Activated CD4-positive, alpha-beta T cell treated with anti-CD3 and anti-CD28 coated beads for 36 hours (primary cell): ENCODE measurements at regions not wholly inside any gene's neighbourhood (a gene's known extent, or its start where the extent isn't known, plus 50 kb on each side); places are given as distances from the start of the nearest gene placed in this dataset.

Source experiments
- ATAC-seq: fragments of 200-7000 bp; cut with Tn5 transposase; one replicate; pipeline ENCODE4 v1.10.0; 2021; ENCODE audit warnings: mild to moderate bottlenecking, moderate library complexity
- CTCF ChIA-PET: fragments of 350-600 bp; sonication (Branson Sonifier 250); formaldehyde crosslinking; loops from one replicate; lab custom pipeline; 2021; ENCODE audit warnings: antibody characterized with exemption; lab: Charles Lee
- POLR2A ChIA-PET: fragments of 350-600 bp; sonication (Branson Sonifier 250); formaldehyde crosslinking; loops from one replicate; lab custom pipeline; 2021; ENCODE audit warnings: antibody characterized with exemption, inconsistent platforms; lab: Charles Lee
- DNase-seq: peaks from one replicate; pipeline ENCODE4 v3.0.0-alpha.2; 2020
- H3K27ac Mint-ChIP-seq: one replicate; pipeline ENCODE4 v1.8.0; 2021; ENCODE audit warnings: mixed read lengths
- H3K27me3 Mint-ChIP-seq: one replicate; pipeline ENCODE4 v1.8.0; 2021; ENCODE audit warnings: mixed read lengths
- H3K36me3 Mint-ChIP-seq: one replicate; pipeline ENCODE4 v1.8.0; 2021; ENCODE audit warnings: low read depth, mixed read lengths
- H3K4me1 Mint-ChIP-seq: one replicate; pipeline ENCODE4 v1.8.0; 2021; ENCODE audit warnings: mixed read lengths
- H3K4me3 Mint-ChIP-seq: one replicate; pipeline ENCODE4 v1.8.0; 2021; ENCODE audit warnings: mild to moderate bottlenecking, moderate library complexity, mixed read lengths
- H3K9me3 Mint-ChIP-seq: one replicate; pipeline ENCODE4 v1.8.0; 2021; ENCODE audit warnings: low read depth, mixed read lengths
- intact Hi-C, 2 experiments: fragments of 100-400 bp; cut with DNase I in 1 of 2; cut with micrococcal nuclease in 1 of 2; formaldehyde crosslinking; loops; one replicate each; pipeline versions ENCODE4 v1.14.2 to v1.15.1; 2022 to 2024; cut with DNase I, micrococcal nuclease

GRCh38 chr3:25952133-25952532 is 162.2 kb downstream of the OXSM start:
- Mint-ChIP-seq H3K27ac (no peak overlapping the region), H3K4me1 (no peaks in the 10 kb centered on the region), H3K36me3 (no peaks in the 10 kb centered on the region), H3K9me3 (no peaks in the 10 kb centered on the region), H3K4me3 (no peak overlapping the region), H3K27me3 (peaks cover 2% of the 10 kb centered on the region)
- no peak for DNase-seq
- intact Hi-C loops, result no loop called here
- POLR2A ChIA-PET, result no interaction called here
- no peak for ATAC-seq
- CTCF ChIA-PET, result no interaction called here

- Mint-ChIP-seq H3K4me3 (no peak overlapping the region), H3K36me3 (no peaks in the 10 kb centered on the region), H3K4me1 (no peaks in the 10 kb centered on the region), H3K27ac (no peak overlapping the region), H3K9me3 (no peaks in the 10 kb centered on the region), H3K27me3 (peaks cover 2% of the 10 kb centered on the region)
- intact Hi-C loops, result no loop called here
- DNase-seq (no peak), ATAC-seq (no peak)
- ChIA-PET POLR2A (no interaction called here), CTCF (interaction anchor here (1.0 kb wide), 1 partner anchor 9 kb away, joined by 4 read pairs; no protein-coding TSS in a partner anchor)
Observed at GRCh38 chr3:25957026-25957425, 167.1 kb downstream of the OXSM start.

- Mint-ChIP-seq H3K4me1 (no peaks in the 10 kb centered on the region), H3K27me3 (peaks cover 2% of the 10 kb centered on the region), H3K9me3 (no peaks in the 10 kb centered on the region), H3K27ac (no peak overlapping the region), H3K36me3 (no peaks in the 10 kb centered on the region), H3K4me3 (no peak overlapping the region)
- ChIA-PET POLR2A (no interaction called here), CTCF (no interaction called here)
- ATAC-seq, result no peak
- intact Hi-C loops, result no loop called here
- DNase-seq, result no peak
Observed at GRCh38 chr3:25960776-25961175, 170.9 kb downstream of the OXSM start.

- POLR2A ChIA-PET, result no interaction called here
- no peak for DNase-seq
- CTCF ChIA-PET, result interaction anchor here (1.7 kb wide), 1 partner anchor 314 kb away, joined by 6 read pairs; no protein-coding TSS in a partner anchor
- intact Hi-C loops, result no loop called here
- no peaks in the 10 kb centered on the region for H3K36me3 Mint-ChIP-seq
- no peaks in the 10 kb centered on the region for H3K27me3 Mint-ChIP-seq
- no peak overlapping the region for H3K27ac Mint-ChIP-seq
- H3K4me1 Mint-ChIP-seq, result no peaks in the 10 kb centered on the region
- no peak overlapping the region for H3K4me3 Mint-ChIP-seq
- ATAC-seq, result no peak
- no peaks in the 10 kb centered on the region for H3K9me3 Mint-ChIP-seq
Observed at GRCh38 chr3:25962255-25962654, 172.4 kb downstream of the OXSM start.

DNA sequence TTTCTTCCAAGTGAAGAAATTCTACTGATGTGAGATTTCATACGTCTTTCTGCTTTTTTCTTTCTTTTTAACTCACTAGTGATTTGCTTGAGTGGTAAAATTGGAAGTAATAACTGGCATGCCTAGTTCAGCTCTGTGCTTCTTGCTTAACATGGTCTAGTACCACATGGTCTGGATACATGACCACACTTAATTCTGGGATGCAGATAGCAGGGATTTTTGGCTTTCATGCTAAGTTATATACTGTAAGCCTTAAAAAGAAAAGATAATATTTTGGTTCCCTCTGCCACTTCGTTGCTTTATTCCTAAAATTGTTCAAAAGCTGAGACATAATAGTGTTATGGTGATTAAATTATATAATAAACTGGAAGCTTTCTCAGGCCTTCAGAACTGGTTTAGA is 174.3 kb downstream of the OXSM start:
- Mint-ChIP-seq H3K4me1 (no peaks in the 10 kb centered on the region), H3K4me3 (no peak overlapping the region), H3K27ac (no peak overlapping the region), H3K27me3 (no peaks in the 10 kb centered on the region), H3K36me3 (no peaks in the 10 kb centered on the region), H3K9me3 (no peaks in the 10 kb centered on the region)
- ATAC-seq (no peak), DNase-seq (no peak)
- intact Hi-C loops, result no loop called here
- ChIA-PET POLR2A (no interaction called here), CTCF (no interaction called here)

GRCh38 chr3:25967385-25967784 is 177.5 kb downstream of the OXSM start:
- ChIA-PET CTCF (interaction anchor here (0.6 to 1.0 kb wide), 2 partner anchors 29 to 685 kb away, joined by 3 to 5 read pairs; no protein-coding TSS in a partner anchor), POLR2A (no interaction called here)
- H3K27ac Mint-ChIP-seq, result no peak overlapping the region
- no peaks in the 10 kb centered on the region for H3K36me3 Mint-ChIP-seq
- no peak for ATAC-seq
- H3K27me3 Mint-ChIP-seq, result no peaks in the 10 kb centered on the region
- no peaks in the 10 kb centered on the region for H3K4me1 Mint-ChIP-seq
- intact Hi-C loops, result no loop called here
- no peaks in the 10 kb centered on the region for H3K9me3 Mint-ChIP-seq
- DNase-seq, result no peak
- H3K4me3 Mint-ChIP-seq, result no peak overlapping the region

DNA sequence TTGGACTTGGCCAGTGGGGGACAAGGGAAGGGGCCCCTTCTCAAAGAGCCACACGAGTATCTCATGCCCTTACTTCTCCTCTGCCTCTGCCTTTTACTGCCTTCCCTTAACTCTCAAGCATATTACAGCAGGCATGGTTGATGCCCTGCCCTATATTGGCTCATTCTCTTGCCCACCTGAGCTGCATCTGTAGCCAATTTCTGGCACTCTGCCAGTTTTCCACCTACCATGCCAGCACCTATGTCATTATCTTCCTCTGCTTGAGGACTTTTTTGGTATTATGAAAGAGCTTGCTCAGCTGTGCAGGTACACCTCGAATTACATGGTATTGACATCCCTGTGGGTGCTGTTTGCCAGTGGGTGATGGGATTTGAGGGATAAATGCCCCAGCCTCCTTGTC is 181.8 kb downstream of the OXSM start:
- H3K9me3 Mint-ChIP-seq, result no peaks in the 10 kb centered on the region
- H3K27me3 Mint-ChIP-seq, result no peaks in the 10 kb centered on the region
- intact Hi-C loops, result no loop called here
- CTCF ChIA-PET, result no interaction called here
- POLR2A ChIA-PET, result no interaction called here
- H3K4me1 Mint-ChIP-seq, result no peaks in the 10 kb centered on the region
- DNase-seq (peak; percentile 3), ATAC-seq (no peak)
- H3K36me3 Mint-ChIP-seq, result no peaks in the 10 kb centered on the region
- no peak overlapping the region for H3K27ac Mint-ChIP-seq
- H3K4me3 Mint-ChIP-seq, result no peak overlapping the region

- CTCF ChIA-PET, result interaction anchor here (0.6 kb wide), 1 partner anchor 80 kb away, joined by 3 read pairs; no protein-coding TSS in a partner anchor
- DNase-seq, result no peak
- H3K27ac Mint-ChIP-seq, result no peak overlapping the region
- no peaks in the 10 kb centered on the region for H3K4me1 Mint-ChIP-seq
- intact Hi-C loops, result no loop called here
- H3K36me3 Mint-ChIP-seq, result no peaks in the 10 kb centered on the region
- no peaks in the 10 kb centered on the region for H3K27me3 Mint-ChIP-seq
- ATAC-seq, result no peak
- POLR2A ChIA-PET, result no interaction called here
- H3K9me3 Mint-ChIP-seq, result no peaks in the 10 kb centered on the region
- H3K4me3 Mint-ChIP-seq, result no peak overlapping the region
Observed at GRCh38 chr3:25973122-25973521, 183.2 kb downstream of the OXSM start.

GRCh38 chr3:25982756-25983155 is 192.9 kb downstream of the OXSM start:
- DNase-seq, result no peak
- Mint-ChIP-seq H3K27ac (no peak overlapping the region), H3K9me3 (peaks cover 2% of the 10 kb centered on the region), H3K36me3 (no peaks in the 10 kb centered on the region), H3K4me3 (no peak overlapping the region), H3K4me1 (no peaks in the 10 kb centered on the region), H3K27me3 (no peaks in the 10 kb centered on the region)
- ChIA-PET POLR2A (interaction anchor here (0.7 kb wide), 1 partner anchor 12 kb away, joined by 3 read pairs; no protein-coding TSS in a partner anchor), CTCF (no interaction called here)
- intact Hi-C loops, result no loop called here
- ATAC-seq, result no peak

DNA sequence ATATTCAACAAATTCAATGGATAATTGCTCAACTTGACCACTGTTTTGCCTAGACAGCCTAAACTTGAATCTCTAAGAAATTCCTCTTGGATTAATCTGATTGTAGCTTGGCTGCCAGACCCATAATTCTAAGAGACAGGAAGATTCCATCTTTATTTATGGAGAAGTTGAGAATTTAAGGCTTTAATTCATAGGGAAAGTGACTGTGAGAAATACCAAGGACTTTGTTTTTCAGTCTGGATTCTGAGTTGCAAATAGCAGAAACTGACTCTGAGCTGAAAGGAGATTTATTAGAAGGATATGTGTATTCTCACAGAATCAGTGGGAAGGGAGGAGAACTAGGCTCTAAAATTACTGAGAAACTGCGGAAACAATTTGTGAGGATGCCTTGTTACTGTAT is 195.7 kb downstream of the OXSM start:
- POLR2A ChIA-PET, result no interaction called here
- CTCF ChIA-PET, result interaction anchor here (0.8 kb wide), 1 partner anchor 453 kb away, joined by 3 read pairs; no protein-coding TSS in a partner anchor
- no peaks in the 10 kb centered on the region for H3K27me3 Mint-ChIP-seq

GRCh38 chr3:25992606-25993005 is 202.7 kb downstream of the OXSM start:
- H3K27ac Mint-ChIP-seq, result no peak overlapping the region
- H3K27me3 Mint-ChIP-seq, result no peaks in the 10 kb centered on the region
- ChIA-PET POLR2A (no interaction called here), CTCF (no interaction called here)
- no peak for ATAC-seq
- no peaks in the 10 kb centered on the region for H3K36me3 Mint-ChIP-seq
- DNase-seq, result no peak
- H3K9me3 Mint-ChIP-seq, result peaks cover 12% of the 10 kb centered on the region
- intact Hi-C loops, result no loop called here
- no peaks in the 10 kb centered on the region for H3K4me1 Mint-ChIP-seq
- H3K4me3 Mint-ChIP-seq, result no peak overlapping the region

More for the DNA sequence above, 195.7 kb downstream of the OXSM start:
- Mint-ChIP-seq H3K27ac (no peak overlapping the region), H3K4me3 (no peak overlapping the region), H3K9me3 (peaks cover 2% of the 10 kb centered on the region), H3K4me1 (no peaks in the 10 kb centered on the region), H3K36me3 (no peaks in the 10 kb centered on the region)
- ATAC-seq (no peak), DNase-seq (no peak)
- intact Hi-C loops, result no loop called here

DNA sequence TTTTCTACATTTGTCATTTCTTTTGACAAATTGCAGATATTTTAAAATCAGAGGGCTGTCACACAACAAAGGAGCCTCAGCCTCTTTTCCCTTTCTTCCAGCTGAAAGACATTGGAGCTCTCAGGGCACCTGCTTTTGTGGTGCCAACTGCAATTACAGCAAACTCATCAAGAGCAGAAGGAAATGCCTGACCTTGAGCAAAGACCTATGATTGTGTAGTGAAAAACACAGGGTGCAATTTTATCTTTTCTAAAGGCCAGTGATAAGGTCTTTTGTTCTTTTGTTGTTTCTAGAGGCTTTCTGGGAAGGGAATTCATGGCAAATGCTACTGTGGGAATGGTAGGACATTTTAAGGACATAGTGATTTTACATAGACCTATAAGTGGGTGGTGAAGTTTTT is 214.3 kb downstream of the OXSM start:
- intact Hi-C loops, result no loop called here
- Mint-ChIP-seq H3K27me3 (no peaks in the 10 kb centered on the region), H3K27ac (no peak overlapping the region), H3K36me3 (no peaks in the 10 kb centered on the region), H3K4me1 (no peaks in the 10 kb centered on the region), H3K9me3 (peaks cover 2% of the 10 kb centered on the region), H3K4me3 (no peak overlapping the region)
- DNase-seq (no peak), ATAC-seq (no peak)
- POLR2A ChIA-PET, result no interaction called here
- CTCF ChIA-PET, result no interaction called here
